Astrocyte (in vitro differentiated cells and primary cell): ENCODE measurements at regions not wholly inside any gene's neighbourhood (a gene's known extent, or its start where the extent isn't known, plus 50 kb on each side); places are given as distances from the start of the nearest gene placed in this dataset.

ENCODE experiments used
- DNase-seq: peaks from one replicate; pipeline ENCODE4 v3.0.0-alpha.2; 2010; ENCODE audit warnings: low read depth
- FAIRE-seq: peaks from 2 replicates; lab custom pipeline; 2011; peaks lifted over from hg19 to GRCh38; lab: Jason Lieb, UNC
- H2AFZ ChIP-seq: 2 replicates; pipeline ENCODE4 v1.6.0; 2012; ENCODE audit warnings: low read depth, low read length, inconsistent platforms
- H3K27ac ChIP-seq: 2 replicates; pipeline ENCODE4 v1.5.1; 2011; ENCODE audit warnings: low read depth, low read length, inconsistent platforms
- H3K27me3 ChIP-seq: 2 replicates; pipeline ENCODE4 v1.6.0; 2011; ENCODE audit warnings: low read length, inconsistent platforms; ENCODE audit not compliant: insufficient read depth
- H3K36me3 ChIP-seq: 2 replicates; pipeline ENCODE4 v1.5.1; 2011; ENCODE audit warnings: low read length, inconsistent platforms; ENCODE audit not compliant: insufficient read depth
- H3K4me1 ChIP-seq: 2 replicates; pipeline ENCODE4 v1.5.1; 2011; ENCODE audit warnings: low read length, inconsistent platforms; ENCODE audit not compliant: insufficient read depth
- H3K4me2 ChIP-seq: 2 replicates; pipeline ENCODE4 v1.6.0; 2012; ENCODE audit warnings: low read length, inconsistent platforms
- H3K4me3 ChIP-seq: 2 replicates; pipeline ENCODE4 v1.5.1; 2011; ENCODE audit warnings: low read depth, mild to moderate bottlenecking, low read length, inconsistent platforms; ENCODE audit not compliant: insufficient read depth
- H3K79me2 ChIP-seq: 2 replicates; pipeline ENCODE4 v1.6.0; 2012; ENCODE audit warnings: mild to moderate bottlenecking, low read length, inconsistent platforms; ENCODE audit not compliant: insufficient read depth
- H3K9ac ChIP-seq: 2 replicates; pipeline ENCODE4 v1.6.0; 2012; ENCODE audit warnings: mild to moderate bottlenecking, low read length, inconsistent platforms
- H3K9me3 ChIP-seq: 2 replicates; pipeline ENCODE4 v1.5.1; 2012; ENCODE audit warnings: low read depth, mild to moderate bottlenecking, low read length, inconsistent platforms; ENCODE audit not compliant: insufficient read depth
- H4K20me1 ChIP-seq: 2 replicates; pipeline ENCODE4 v1.6.0; 2012; ENCODE audit warnings: low read length, inconsistent platforms; ENCODE audit not compliant: insufficient read depth
- H3K27ac Mint-ChIP-seq: one replicate; pipeline ENCODE4 v1.8.0; 2021; ENCODE audit warnings: mild to moderate bottlenecking, mixed read lengths; ENCODE audit not compliant: unreplicated experiment
- H3K27me3 Mint-ChIP-seq: one replicate; pipeline ENCODE4 v1.8.0; 2021; ENCODE audit warnings: low read depth, mixed read lengths; ENCODE audit not compliant: unreplicated experiment
- H3K36me3 Mint-ChIP-seq: one replicate; pipeline ENCODE4 v1.8.0; 2021; ENCODE audit warnings: low read depth, mixed read lengths; ENCODE audit not compliant: unreplicated experiment
- H3K4me1 Mint-ChIP-seq: one replicate; pipeline ENCODE4 v1.8.0; 2021; ENCODE audit warnings: low read depth, mixed read lengths; ENCODE audit not compliant: unreplicated experiment
- H3K4me3 Mint-ChIP-seq: one replicate; pipeline ENCODE4 v1.8.0; 2021; ENCODE audit warnings: mild to moderate bottlenecking, moderate library complexity, mixed read lengths; ENCODE audit not compliant: unreplicated experiment
- H3K9me3 Mint-ChIP-seq: one replicate; pipeline ENCODE4 v1.8.0; 2021; ENCODE audit warnings: mild to moderate bottlenecking, mixed read lengths; ENCODE audit not compliant: unreplicated experiment
- EZH2 ChIP-seq: IDR thresholded peaks from 2 replicates; pipeline ENCODE4 v1.6.1; 2012; ENCODE audit warnings: mild to moderate bottlenecking, low read length, inconsistent platforms; ENCODE audit not compliant: insufficient read depth
- TF ChIP-seq, protein P1 (sequence below): IDR thresholded peaks from 2 replicates; pipeline ENCODE4 v1.5.1; 2011; ENCODE audit warnings: low read depth, mild to moderate bottlenecking, inconsistent platforms, low read length, moderate library complexity; ENCODE audit not compliant: insufficient read depth

DNA sequence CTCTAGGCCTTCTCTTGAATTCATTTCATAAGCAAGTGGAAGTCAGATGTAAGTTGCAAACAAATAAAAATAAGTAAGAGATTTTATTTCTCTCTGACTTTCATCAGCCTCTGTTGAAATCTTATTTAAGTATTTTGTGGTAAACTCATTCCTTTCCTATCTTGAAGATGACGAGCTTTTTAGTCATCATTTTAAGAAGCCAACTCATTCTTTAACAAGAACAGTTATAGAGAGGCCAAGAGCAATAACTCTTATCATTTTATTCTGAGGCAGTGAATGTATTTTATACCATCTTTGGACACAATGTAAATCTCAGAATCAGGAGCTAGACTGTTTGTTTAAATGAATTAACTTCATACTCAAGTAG is 147.5 kb upstream of the MBNL1 start:
- H3K4me3 ChIP-seq: no peak overlapping the region
- H3K4me1 ChIP-seq: peaks cover 17% of the 10 kb centered on the region
- H3K36me3 ChIP-seq: no peaks in the 10 kb centered on the region
- H3K79me2 ChIP-seq: no peaks in the 10 kb centered on the region
- no peak for TF ChIP-seq EZH2
- TF ChIP-seq, protein P1, sequence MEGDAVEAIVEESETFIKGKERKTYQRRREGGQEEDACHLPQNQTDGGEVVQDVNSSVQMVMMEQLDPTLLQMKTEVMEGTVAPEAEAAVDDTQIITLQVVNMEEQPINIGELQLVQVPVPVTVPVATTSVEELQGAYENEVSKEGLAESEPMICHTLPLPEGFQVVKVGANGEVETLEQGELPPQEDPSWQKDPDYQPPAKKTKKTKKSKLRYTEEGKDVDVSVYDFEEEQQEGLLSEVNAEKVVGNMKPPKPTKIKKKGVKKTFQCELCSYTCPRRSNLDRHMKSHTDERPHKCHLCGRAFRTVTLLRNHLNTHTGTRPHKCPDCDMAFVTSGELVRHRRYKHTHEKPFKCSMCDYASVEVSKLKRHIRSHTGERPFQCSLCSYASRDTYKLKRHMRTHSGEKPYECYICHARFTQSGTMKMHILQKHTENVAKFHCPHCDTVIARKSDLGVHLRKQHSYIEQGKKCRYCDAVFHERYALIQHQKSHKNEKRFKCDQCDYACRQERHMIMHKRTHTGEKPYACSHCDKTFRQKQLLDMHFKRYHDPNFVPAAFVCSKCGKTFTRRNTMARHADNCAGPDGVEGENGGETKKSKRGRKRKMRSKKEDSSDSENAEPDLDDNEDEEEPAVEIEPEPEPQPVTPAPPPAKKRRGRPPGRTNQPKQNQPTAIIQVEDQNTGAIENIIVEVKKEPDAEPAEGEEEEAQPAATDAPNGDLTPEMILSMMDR: no peak
- peak overlapping the region; percentile 61 for H3K4me2 ChIP-seq
- no peaks in the 10 kb centered on the region for H3K27me3 ChIP-seq
- peak overlapping the region; percentile 41 for H3K9ac ChIP-seq
- no peaks in the 10 kb centered on the region for H3K9me3 ChIP-seq
- H3K36me3 Mint-ChIP-seq: no peaks in the 10 kb centered on the region
- no peaks in the 10 kb centered on the region for H3K27me3 Mint-ChIP-seq
- H3K9me3 Mint-ChIP-seq: no peaks in the 10 kb centered on the region
- H3K27ac Mint-ChIP-seq: peak overlapping the region; percentile 9
- H2AFZ ChIP-seq: no peak overlapping the region
- peak; percentile 89 for FAIRE-seq
- H4K20me1 ChIP-seq: no peaks in the 10 kb centered on the region
- H3K27ac ChIP-seq: peak overlapping the region; percentile 85
- peak; percentile 96 for DNase-seq
- no peak overlapping the region for H3K4me3 Mint-ChIP-seq
- peaks cover 8% of the 10 kb centered on the region for H3K4me1 Mint-ChIP-seq

- Histone ChIP-seq H3K4me1 (peaks cover 18% of the 10 kb centered on the region), H3K27ac (no peak overlapping the region), H3K36me3 (no peaks in the 10 kb centered on the region), H4K20me1 (no peaks in the 10 kb centered on the region), H3K9me3 (no peaks in the 10 kb centered on the region), H2AFZ (no peak overlapping the region), H3K27me3 (no peaks in the 10 kb centered on the region), H3K9ac (no peak overlapping the region), H3K4me3 (no peak overlapping the region), H3K79me2 (no peaks in the 10 kb centered on the region), H3K4me2 (no peak overlapping the region)
- TF ChIP-seq, protein P1: no peak
- TF ChIP-seq EZH2: no peak
- Mint-ChIP-seq H3K27ac (no peak overlapping the region), H3K27me3 (no peaks in the 10 kb centered on the region), H3K4me1 (peaks cover 12% of the 10 kb centered on the region), H3K4me3 (no peak overlapping the region), H3K36me3 (no peaks in the 10 kb centered on the region), H3K9me3 (no peaks in the 10 kb centered on the region)
- DNase-seq (no peak), FAIRE-seq (no peak)
These were observed 145.9 kb upstream of the MBNL1 start for GRCh38 chr3:152122851-152123250.

DNA sequence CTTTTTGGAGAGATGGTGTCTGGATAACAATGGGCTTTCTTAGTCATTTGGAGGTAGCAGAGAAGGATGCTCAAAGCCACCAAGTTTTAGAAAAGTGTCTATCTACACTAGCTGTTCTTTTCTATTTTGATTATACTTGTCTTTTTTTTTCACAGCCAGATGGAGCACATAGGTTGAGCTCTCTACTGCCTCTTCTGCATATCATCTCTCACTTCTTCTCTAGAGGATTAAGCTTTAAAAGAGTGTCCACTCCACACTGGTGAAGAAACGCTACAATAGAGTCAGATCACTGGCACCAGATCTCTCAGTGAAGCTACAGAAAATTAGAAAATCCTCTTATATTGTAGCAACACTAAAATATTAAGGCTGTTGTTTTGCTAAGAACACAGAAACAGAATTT is 145.3 kb upstream of the MBNL1 start:
- Histone ChIP-seq H2AFZ (no peak overlapping the region), H3K4me3 (no peak overlapping the region), H3K9ac (no peak overlapping the region), H3K27me3 (no peaks in the 10 kb centered on the region), H3K4me1 (peaks cover 18% of the 10 kb centered on the region), H4K20me1 (no peaks in the 10 kb centered on the region), H3K9me3 (no peaks in the 10 kb centered on the region), H3K4me2 (no peak overlapping the region), H3K36me3 (no peaks in the 10 kb centered on the region), H3K27ac (no peak overlapping the region), H3K79me2 (no peaks in the 10 kb centered on the region)
- no peaks in the 10 kb centered on the region for H3K9me3 Mint-ChIP-seq
- peaks cover 12% of the 10 kb centered on the region for H3K4me1 Mint-ChIP-seq
- H3K27me3 Mint-ChIP-seq: no peaks in the 10 kb centered on the region
- H3K27ac Mint-ChIP-seq: no peak overlapping the region
- TF ChIP-seq, protein P1: peak; percentile 7
- no peak for TF ChIP-seq EZH2
- no peaks in the 10 kb centered on the region for H3K36me3 Mint-ChIP-seq
- no peak overlapping the region for H3K4me3 Mint-ChIP-seq
- FAIRE-seq: peak; percentile 17
- no peak for DNase-seq
